ENCODE measurements at regions not wholly inside any gene's neighbourhood (a gene's known extent, or its start where the extent isn't known, plus 50 kb on each side); places are given as distances from the start of the nearest gene placed in this dataset.
A peak's percentile ranks its signal among the peaks of the same experiment; 100 is the strongest.

GRCh38 chr2:238974501-238975166 lies 126.7 kb downstream of the TWIST2 start:
- no peak overlapping the region for H3K4me3 Mint-ChIP-seq (ENCODE audit: unreplicated experiment)

GRCh38 chr2:238975408-238975807 lies 127.5 kb downstream of the TWIST2 start:
- Mint-ChIP-seq H3K4me3 (ENCODE audit: unreplicated experiment) (no peak overlapping the region), H3K27ac (ENCODE audit: low read depth, unreplicated experiment) (peak overlapping the region; percentile 93), H3K27me3 (ENCODE audit: insufficient read depth, unreplicated experiment) (no peaks in the 10 kb centered on the region), H3K9me3 (ENCODE audit: unreplicated experiment) (peaks cover 9% of the 10 kb centered on the region), H3K4me1 (ENCODE audit: insufficient read depth, unreplicated experiment) (peaks cover 26% of the 10 kb centered on the region), H3K36me3 (ENCODE audit: insufficient read depth, unreplicated experiment) (no peaks in the 10 kb centered on the region)
- no TSS peak for BruUV-seq (replicated peaks)
- intact Hi-C loops (cut with micrococcal nuclease) = loop anchor here (2.0 to 10.0 kb wide), 2 partner anchors 123 to 621 kb away; no protein-coding TSS in a partner anchor
- no peak for DNase-seq (ENCODE audit: unreplicated experiment)
- TF ChIP-seq CTCF (IDR thresholded peaks at IDR 0.05; ENCODE audit: unreplicated experiment) = no peak
- ChIA-PET CTCF (interaction anchor here (0.8 to 0.9 kb wide), 2 partner anchors 28 to 29 kb away, joined by 3 to 4 read pairs; no protein-coding TSS in a partner anchor), POLR2A (interaction anchor here (1.3 to 2.3 kb wide), 5 partner anchors 8 to 128 kb away, joined by 3 to 13 read pairs (median 4); partner anchors contain the start of gene TWIST2)

More at GRCh38 chr2:238974501-238975166, 126.7 kb downstream of the TWIST2 start:
- peak; percentile 97 for DNase-seq (ENCODE audit: unreplicated experiment)
- no peaks in the 10 kb centered on the region for H3K27me3 Mint-ChIP-seq (ENCODE audit: insufficient read depth, unreplicated experiment)
- H3K4me1 Mint-ChIP-seq (ENCODE audit: insufficient read depth, unreplicated experiment) = peaks cover 29% of the 10 kb centered on the region
- no peaks in the 10 kb centered on the region for H3K36me3 Mint-ChIP-seq (ENCODE audit: insufficient read depth, unreplicated experiment)
- POLR2A ChIA-PET = interaction anchor here (0.7 to 2.3 kb wide), 13 partner anchors 9 to 1311 kb away, joined by 3 to 13 read pairs (median 4); partner anchors contain the start of gene TWIST2
- peaks cover 7% of the 10 kb centered on the region for H3K9me3 Mint-ChIP-seq (ENCODE audit: unreplicated experiment)
- intact Hi-C loops (cut with micrococcal nuclease) = loop anchor here (1.0 to 10.0 kb wide), 4 partner anchors 122 to 620 kb away; no protein-coding TSS in a partner anchor
- peak overlapping the region; percentile 93 for H3K27ac Mint-ChIP-seq (ENCODE audit: low read depth, unreplicated experiment)
- CTCF ChIA-PET = interaction anchor here (0.6 to 1.1 kb wide), 7 partner anchors 17 to 492 kb away, joined by 3 to 5 read pairs (median 3); no protein-coding TSS in a partner anchor
- no TSS peak for BruUV-seq (replicated peaks)
- TF ChIP-seq CTCF (IDR thresholded peaks at IDR 0.05; ENCODE audit: unreplicated experiment) = peak; percentile 21

GRCh38 chr2:238978497-238978896 lies 130.6 kb downstream of the TWIST2 start:
- ChIA-PET POLR2A (no interaction called here), CTCF (no interaction called here)
- H3K36me3 Mint-ChIP-seq (ENCODE audit: insufficient read depth, unreplicated experiment) = no peaks in the 10 kb centered on the region
- H3K4me1 Mint-ChIP-seq (ENCODE audit: insufficient read depth, unreplicated experiment) = peaks cover 19% of the 10 kb centered on the region
- TF ChIP-seq CTCF (IDR thresholded peaks at IDR 0.05; ENCODE audit: unreplicated experiment) = no peak
- H3K27ac Mint-ChIP-seq (ENCODE audit: low read depth, unreplicated experiment) = no peak overlapping the region
- H3K9me3 Mint-ChIP-seq (ENCODE audit: unreplicated experiment) = peaks cover 9% of the 10 kb centered on the region
- BruUV-seq (replicated peaks) = no TSS peak
- DNase-seq (ENCODE audit: unreplicated experiment) = peak; percentile 20
- intact Hi-C loops (cut with micrococcal nuclease) = loop anchor here (10.0 kb wide), 1 partner anchor 624 kb away; no protein-coding TSS in a partner anchor
- no peaks in the 10 kb centered on the region for H3K27me3 Mint-ChIP-seq (ENCODE audit: insufficient read depth, unreplicated experiment)
- H3K4me3 Mint-ChIP-seq (ENCODE audit: unreplicated experiment) = no peak overlapping the region

- Mint-ChIP-seq H3K4me1 (ENCODE audit: insufficient read depth, unreplicated experiment) (peaks cover 9% of the 10 kb centered on the region), H3K9me3 (ENCODE audit: unreplicated experiment) (peaks cover 9% of the 10 kb centered on the region), H3K4me3 (ENCODE audit: unreplicated experiment) (no peak overlapping the region), H3K27ac (ENCODE audit: low read depth, unreplicated experiment) (no peak overlapping the region), H3K27me3 (ENCODE audit: insufficient read depth, unreplicated experiment) (no peaks in the 10 kb centered on the region), H3K36me3 (ENCODE audit: insufficient read depth, unreplicated experiment) (no peaks in the 10 kb centered on the region)
- POLR2A ChIA-PET = no interaction called here
- TF ChIP-seq CTCF (IDR thresholded peaks at IDR 0.05; ENCODE audit: unreplicated experiment) = no peak
- BruUV-seq (replicated peaks) = no TSS peak
- no peak for DNase-seq (ENCODE audit: unreplicated experiment)
- CTCF ChIA-PET = no interaction called here
- intact Hi-C loops (cut with micrococcal nuclease) = loop anchor here (10.0 kb wide), 1 partner anchor 625 kb away; no protein-coding TSS in a partner anchor
These were observed 131.8 kb downstream of the TWIST2 start for GRCh38 chr2:238979636-238980035.
